Suprapubic skin (tissue), 4 donors: ENCODE measurements at regions not wholly inside any gene's neighbourhood (a gene's known extent, or its start where the extent isn't known, plus 50 kb on each side); places are given as distances from the start of the nearest gene placed in this dataset.

Experiments used
- EP300 ChIP-seq: sonication (generic); formaldehyde crosslinking; IDR thresholded peaks from one replicate; pipeline ENCODE4 v1.6.1; 2017; ENCODE audit warnings: antibody characterized with exemption
- POLR2A ChIP-seq, 2 donors: fragments of 450-650 bp; IDR thresholded peaks; one replicate each; pipeline ENCODE4 v1.6.1; 2017; ENCODE audit warnings: antibody characterized with exemption in 2 of 2, mild to moderate bottlenecking in 2 of 2, moderate library complexity in 2 of 2
- POLR2AphosphoS5 ChIP-seq, 3 donors: sonication (generic); formaldehyde crosslinking; IDR thresholded peaks; one replicate each; pipeline ENCODE4 v1.6.1; 2017; ENCODE audit warnings: antibody characterized with exemption in 3 of 3
- TF ChIP-seq, protein P1 (sequence below), 2 donors: fragments of 200-600 bp in 1 of 2; fragments of 450-650 bp in 1 of 2; sonication (generic) in 1 of 2; IDR thresholded peaks; one replicate each; pipeline ENCODE4 v1.5.1; 2016 to 2019; ENCODE audit warnings: antibody characterized with exemption in 2 of 2, mild to moderate bottlenecking in 1 of 2, moderate library complexity in 1 of 2

DNA sequence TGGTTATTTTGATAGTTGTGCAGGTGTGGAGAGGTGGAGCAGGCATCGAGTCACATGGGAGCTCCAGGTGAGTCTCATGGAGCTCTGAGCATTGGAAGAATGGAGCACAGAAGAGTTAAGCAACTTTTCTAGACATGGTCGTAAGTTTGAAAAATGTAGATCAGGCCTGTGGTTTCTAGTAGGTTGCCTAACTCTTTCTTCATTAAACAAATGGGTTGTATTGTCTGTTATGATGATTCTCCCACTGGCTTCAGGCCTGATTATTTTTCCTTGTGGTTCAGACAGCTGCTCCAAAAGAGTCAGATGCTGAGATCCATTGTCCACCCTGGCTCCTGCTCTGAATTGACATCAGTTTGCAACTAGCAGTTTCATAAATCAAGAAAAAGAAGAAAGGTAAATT is 80.3 kb upstream of the RPS23 start:
- TF ChIP-seq, protein P1, sequence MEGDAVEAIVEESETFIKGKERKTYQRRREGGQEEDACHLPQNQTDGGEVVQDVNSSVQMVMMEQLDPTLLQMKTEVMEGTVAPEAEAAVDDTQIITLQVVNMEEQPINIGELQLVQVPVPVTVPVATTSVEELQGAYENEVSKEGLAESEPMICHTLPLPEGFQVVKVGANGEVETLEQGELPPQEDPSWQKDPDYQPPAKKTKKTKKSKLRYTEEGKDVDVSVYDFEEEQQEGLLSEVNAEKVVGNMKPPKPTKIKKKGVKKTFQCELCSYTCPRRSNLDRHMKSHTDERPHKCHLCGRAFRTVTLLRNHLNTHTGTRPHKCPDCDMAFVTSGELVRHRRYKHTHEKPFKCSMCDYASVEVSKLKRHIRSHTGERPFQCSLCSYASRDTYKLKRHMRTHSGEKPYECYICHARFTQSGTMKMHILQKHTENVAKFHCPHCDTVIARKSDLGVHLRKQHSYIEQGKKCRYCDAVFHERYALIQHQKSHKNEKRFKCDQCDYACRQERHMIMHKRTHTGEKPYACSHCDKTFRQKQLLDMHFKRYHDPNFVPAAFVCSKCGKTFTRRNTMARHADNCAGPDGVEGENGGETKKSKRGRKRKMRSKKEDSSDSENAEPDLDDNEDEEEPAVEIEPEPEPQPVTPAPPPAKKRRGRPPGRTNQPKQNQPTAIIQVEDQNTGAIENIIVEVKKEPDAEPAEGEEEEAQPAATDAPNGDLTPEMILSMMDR (IDR thresholded peaks at IDR 0.05) = no peak
- TF ChIP-seq POLR2A (IDR thresholded peaks at IDR 0.05) (no peak), POLR2AphosphoS5 (IDR thresholded peaks at IDR 0.05) (no peak), EP300 (no peak)
